HG03045 (cell line): ENCODE measurements at regions not wholly inside any gene's neighbourhood (a gene's known extent, or its start where the extent isn't known, plus 50 kb on each side); places are given as distances from the start of the nearest gene placed in this dataset.

Experiments
- ATAC-seq: cut with Tn5 transposase; IDR thresholded peaks from one replicate; pipeline ENCODE4 v1.9.1; 2021; ENCODE audit warnings: mild to moderate bottlenecking, moderate library complexity; ENCODE audit not compliant: unreplicated experiment

DNA sequence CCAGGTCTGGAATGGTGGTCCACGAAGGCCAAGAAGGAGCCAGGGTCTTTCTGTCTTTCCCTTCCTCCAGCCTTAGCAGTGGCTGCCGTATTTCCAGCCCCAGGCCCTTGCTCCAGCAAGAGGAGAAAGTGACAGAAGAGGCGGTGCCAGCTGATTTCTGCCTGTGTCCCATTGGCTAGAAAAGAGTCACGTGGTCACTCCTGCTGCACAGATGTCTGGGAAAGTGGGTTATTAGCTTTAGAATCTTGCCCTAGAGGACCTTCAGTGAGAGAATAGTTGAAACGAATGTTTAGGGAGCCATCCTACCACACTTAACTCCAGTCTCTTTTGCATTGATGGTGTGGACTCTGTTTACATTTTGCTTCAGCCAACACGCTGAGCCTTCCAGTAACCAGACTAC, 99.3 kb upstream of the BCOR start:
- ATAC-seq: no peak

DNA sequence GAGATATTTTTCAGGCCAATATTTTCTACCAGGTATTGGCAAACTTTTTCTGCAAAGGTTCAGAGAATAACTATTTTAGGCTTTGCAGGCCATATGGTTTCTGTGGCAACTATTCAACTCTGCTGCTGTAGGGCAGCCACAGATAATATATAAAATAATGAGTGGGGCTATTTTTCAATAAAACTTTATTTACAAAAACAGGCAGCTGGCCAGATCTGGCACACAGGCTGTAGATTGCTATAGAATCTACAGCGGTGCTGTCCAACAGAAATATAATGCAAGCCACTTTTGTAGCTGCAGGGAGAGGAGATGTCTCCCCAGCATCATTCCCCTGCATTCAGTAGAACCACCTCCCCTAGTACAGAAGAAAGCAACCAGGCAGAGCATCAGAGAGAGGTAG, 97.6 kb upstream of the BCOR start:
- no peak for ATAC-seq

DNA sequence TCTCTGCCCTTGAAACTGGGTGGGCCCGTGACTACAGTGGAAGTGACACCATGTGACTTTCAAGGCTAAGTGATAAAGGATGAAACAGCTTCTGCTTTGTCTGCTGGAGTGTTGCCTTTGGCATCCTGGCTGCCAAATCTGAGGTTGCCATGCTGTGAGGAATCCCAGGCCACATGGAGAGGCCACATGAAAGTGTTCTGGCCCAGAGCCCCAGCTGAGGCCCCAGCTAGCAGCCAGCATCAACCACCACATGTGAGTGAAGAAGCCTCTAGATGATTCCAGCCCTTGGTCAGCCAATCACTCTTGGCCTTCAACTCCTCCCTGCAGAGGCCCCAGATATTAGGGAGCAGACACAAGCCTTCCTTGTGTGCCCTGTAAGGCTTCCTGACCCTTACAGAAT, 94.4 kb upstream of the BCOR start:
- no peak for ATAC-seq

DNA sequence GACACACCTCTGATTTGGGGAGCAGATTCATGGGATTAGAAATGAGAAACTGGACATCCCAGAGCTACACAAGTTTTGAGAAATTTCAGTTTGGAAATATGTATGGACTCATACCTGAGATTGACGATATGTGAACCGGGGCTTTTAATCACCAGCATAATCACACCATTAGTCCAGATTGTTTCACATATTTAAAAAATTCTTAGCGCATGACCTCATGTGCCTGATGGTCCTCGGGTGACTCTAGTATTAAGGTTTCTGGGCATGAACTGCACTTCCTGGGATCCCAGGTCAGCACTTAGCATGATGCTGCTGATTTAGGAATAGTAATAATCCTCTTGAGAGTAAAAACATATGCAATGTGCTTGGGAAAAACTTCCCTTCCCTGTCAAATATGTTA, 91.9 kb upstream of the BCOR start:
- ATAC-seq: no peak

DNA sequence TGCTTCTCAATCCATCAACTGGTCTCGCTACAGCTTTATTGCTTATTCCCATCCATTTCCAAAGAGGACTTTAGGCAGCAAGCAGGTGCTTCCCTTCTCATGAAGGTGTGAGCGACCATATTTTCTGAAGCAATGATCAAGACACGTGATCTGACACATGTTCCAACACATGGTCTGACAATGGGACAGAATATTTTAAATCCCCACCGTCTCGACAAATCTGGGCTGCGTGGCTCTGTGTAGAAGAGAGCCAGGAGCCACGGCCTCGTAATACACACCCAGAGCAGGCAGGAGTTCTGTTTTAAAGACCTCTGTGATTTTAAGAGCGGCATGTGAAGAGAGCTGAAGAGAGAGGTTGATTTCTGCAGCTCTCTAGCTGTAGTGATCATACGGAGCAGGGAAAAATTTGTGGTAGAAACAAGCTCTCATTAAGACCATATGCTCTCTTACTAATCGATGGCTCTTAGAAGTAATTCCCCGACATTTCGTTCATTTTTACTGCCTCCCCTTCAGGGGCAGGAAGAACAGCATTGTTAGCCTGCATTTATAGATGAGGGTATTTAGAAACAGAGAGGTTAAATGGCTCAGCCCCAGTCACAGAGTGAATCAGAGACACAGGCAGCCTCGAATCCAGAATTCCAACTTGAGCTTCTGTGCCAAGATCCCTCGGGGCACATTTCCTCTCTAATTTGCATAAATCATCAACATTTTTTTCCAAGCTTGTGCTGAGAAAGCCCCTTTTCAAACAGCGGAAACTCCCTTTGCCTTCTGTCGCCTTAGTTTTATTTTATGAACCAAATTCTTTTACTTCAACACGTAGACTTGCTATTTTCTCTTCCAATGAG, 91.0 kb upstream of the BCOR start:
- ATAC-seq: no peak

DNA sequence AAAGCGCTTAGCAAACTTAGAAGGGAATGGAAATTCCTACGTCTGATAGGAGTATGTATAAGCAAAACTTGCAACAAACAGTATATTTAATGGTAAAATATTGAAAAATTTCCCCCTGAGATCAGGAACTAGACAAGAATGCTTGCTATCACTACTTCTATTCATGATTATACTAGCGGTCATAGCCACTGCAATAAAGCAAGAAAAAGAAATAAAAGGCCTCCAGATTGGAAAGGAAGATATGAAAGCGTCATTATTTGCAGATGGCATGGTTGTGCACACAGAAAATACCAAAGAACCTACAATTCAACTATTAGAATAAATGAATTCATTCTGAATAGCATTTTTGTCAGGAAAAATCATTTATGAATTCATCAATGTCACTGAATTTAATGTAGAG, 87.2 kb upstream of the BCOR start:
- no peak for ATAC-seq

DNA sequence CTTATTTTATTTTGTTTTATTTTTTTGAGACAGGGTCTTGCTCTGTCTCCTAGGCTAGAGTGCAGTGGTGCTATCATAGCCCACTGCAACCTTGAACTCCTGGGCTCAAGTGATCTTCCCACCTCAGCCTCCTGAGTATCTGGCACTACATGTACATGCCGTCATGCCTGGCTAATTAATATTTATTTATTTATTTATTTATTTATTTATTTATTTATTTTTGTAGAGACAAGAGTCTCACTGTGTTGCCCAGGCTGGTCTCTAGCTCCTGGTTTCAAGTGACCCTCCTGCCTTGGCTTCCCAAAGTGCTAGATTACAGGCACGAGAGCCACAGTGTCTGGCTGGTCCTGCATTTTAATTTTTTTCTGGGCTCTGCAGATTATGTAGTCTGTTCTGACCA, 84.9 kb upstream of the BCOR start:
- ATAC-seq: no peak

DNA sequence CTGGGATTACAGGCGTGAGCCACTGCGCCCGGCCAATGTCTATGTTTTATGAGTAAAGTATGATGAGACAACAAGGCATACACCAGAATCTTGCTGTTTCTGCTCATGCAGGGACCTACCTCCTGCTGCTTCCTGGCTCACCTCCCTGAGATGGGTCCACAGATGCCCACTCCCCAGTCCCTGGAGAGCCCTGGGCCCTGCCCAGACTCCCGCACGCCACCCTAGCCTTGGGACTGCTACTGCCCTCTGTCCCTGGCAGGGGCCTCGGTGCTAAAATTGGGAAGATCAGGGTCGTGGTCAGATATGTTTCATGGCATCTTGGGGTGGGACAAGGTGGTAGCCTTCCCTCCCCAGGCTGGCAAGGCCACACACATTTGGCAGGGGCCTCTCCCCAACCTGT, 84.3 kb upstream of the BCOR start:
- ATAC-seq: no peak

DNA sequence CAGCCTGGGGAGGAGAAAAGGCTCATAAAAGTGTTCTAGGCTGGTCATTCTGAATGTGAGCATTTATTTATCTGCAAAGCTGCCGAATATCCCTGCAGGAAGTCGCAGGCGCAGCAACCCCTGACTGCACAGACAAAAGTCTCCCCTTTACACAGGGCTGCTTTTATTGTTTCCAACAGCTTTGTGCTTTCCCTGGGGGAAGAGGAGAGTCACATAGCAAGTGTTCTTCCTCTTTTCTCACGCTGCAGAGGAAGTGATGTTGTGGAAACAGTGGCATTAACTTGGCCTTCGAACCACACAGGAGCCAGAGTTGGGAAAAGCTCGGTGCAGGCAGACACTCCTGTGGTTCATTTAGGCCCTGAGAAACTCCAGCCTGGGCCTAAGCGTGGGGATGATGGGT, 81.5 kb upstream of the BCOR start:
- ATAC-seq: no peak

DNA sequence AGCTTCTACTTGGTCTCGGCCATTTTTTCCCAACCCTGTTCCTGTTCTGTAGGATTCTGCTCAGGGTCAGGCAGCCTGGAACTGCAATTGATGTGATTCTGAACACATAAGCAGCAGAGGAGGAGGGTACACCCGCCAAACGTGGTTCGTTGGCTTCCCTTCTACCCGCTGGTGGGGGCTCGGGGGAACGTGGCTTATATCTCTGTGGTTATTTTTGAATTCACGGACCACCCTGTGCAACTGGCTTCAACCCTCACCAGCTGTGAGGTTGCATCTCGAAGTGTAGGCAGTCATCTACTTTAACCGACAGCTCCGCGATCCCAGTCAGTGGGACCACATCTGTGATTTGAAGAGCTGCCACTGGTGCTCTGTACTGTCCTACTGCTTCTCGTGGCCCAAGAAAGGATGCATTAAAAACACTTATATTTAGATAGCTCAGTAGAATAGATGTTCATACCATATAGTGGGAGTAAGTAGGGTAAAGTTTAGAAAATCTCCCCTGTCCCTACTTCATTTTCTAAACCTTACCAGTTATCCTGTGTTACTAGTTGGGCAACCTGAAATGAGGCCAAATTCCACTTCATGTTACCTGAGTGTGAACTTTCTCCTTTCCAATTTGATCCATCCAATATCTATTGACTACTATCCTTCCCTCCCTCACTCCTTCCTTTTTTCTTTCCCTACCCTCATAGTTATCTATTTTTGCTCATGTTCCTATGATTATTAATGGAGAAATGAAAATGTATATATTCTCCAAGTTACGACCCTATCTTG, 80.4 kb upstream of the BCOR start:
- no peak for ATAC-seq

DNA sequence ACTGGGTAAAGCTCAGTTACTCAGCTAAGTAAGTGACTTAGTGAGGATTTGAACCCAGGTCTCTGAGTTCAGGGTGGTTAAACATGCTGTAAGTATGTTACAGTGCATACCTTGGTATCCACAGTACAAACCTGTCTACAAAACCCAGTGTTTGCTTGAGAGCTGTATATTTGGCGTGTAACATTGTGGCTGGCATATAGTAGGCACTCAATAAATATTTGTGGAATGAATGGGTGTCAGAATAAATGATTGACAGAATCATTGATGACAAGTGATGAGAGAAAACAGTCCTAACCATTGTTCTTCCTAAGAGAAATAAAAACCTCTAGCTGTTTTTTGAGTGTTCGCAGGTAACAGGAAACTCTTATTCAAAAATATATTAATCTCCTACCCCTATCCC, 79.7 kb upstream of the BCOR start:
- ATAC-seq: no peak

DNA sequence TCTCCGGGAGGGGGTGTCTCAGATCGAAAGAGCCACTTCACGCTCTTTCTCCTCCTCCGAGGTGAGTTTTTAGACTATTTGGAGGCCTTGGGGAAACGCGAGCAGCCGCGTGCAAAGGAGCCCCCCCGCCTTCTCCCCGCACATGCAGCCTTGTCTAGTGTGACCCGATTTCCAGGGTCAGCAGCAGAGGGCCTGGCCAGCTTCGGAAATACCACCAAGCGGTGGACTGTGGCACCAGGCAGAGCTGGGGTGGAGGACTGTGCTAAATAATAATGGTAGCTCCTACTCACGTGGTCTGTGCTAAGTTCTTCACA, 79.3 kb upstream of the BCOR start:
- no peak for ATAC-seq

DNA sequence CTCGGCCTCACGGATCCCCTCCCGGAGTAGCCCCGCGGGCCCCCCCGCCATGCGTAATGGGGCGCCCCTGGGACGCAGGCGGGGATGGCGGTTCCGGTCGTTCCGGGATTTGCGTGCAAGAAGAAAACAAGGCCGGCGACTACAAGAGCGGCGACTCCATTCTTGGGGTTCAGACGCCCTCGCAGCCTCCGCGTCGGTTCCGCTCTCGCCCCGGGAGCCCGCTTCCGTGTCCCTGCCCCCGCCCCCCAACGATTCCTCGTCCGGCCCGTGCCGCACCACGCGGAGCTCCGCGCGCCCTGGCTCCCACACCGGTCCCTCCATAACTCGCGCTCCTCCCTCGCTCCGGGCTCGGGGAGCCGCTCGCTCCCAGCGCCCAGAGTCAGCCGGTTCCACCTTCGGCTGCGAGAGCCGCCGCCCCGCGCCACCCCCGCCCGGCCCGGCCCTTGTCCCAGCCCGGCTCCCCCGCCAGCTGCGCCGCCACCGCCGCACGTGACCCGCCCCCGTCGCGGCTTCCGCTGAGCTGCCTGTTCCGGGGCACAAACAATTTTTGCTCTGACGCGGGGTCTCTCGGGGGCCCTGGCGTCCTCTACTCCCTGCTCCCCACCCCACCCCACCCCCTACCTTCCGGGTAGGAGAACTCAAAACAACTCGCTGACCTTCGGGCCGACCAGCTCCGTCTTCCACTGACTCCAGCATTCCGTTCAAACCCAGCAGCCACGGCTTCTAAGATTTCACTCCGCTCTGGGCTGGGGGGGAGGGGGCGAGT, 78.8 kb upstream of the BCOR start:
- no peak for ATAC-seq

DNA sequence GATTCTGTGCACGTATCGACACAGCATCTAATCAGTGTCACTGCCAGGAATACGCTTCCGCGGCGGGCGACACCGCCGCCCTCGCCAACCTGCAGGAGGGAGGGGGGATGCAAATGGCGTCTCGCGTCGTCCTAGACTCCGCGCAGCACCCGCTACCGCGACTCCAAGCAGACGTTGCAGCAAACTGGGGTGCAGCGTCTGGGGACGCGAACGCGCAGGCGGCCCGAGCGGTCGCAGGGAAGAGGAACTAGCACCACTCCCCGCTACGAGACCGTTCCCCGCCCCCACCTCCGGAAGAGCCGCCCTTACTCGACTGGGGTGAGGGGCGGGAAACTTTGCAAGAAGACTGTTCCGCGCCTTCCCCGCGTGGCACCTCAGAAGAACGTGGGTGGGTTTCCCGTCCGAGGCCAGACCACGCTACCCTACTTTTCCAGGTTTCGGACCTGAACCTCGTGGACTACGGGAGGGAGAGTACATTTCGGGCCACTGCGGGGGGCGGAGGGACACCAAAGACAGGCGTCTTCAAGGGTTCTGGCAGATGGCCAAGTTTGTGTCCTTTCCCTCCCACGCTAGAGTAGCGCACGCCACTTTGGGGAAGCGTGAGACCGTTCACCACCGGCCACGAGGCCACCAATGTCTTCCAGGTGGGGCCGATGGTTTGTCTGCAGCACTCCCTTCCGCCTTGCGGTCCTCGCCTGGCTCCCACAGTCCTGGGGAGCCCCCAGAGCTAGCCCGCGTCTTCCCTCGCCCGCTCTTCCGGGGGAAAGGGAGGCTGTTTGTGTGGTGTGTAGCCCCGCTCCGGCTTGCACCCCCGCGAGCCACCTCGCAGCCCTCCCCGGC, 78.0 kb upstream of the BCOR start:
- ATAC-seq: no peak

DNA sequence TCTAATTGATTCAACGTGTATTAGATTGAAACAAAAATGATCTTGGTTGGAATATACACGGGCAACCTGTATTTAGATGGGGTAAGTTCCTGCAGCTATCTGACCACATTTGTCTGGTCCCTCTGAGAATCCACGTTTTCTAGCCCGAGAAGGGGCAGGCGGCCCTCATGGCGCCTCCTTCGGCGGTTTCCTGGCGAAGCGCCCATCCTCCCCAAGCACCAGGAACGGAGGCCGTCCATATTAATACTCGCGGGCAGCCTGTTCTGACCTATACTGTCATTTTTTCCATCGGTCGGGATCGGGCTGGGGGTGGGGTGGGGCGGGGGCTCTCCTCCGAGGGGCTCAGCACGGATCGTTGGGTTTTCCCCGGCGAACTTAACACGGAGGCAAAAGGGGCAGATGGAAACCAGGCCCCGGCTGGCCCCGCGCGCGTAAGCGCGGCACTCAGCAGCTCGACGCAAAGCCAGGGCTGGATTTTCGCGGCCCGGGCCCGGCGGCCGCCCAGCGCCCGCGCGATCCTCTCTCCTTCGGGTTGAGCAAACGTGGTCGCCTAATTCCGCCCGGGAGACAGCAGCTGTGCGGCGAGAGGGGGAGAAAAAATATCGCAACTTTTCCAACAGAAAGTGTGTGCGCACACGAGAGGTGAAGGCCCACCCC, 77.2 kb upstream of the BCOR start:
- no peak for ATAC-seq

DNA sequence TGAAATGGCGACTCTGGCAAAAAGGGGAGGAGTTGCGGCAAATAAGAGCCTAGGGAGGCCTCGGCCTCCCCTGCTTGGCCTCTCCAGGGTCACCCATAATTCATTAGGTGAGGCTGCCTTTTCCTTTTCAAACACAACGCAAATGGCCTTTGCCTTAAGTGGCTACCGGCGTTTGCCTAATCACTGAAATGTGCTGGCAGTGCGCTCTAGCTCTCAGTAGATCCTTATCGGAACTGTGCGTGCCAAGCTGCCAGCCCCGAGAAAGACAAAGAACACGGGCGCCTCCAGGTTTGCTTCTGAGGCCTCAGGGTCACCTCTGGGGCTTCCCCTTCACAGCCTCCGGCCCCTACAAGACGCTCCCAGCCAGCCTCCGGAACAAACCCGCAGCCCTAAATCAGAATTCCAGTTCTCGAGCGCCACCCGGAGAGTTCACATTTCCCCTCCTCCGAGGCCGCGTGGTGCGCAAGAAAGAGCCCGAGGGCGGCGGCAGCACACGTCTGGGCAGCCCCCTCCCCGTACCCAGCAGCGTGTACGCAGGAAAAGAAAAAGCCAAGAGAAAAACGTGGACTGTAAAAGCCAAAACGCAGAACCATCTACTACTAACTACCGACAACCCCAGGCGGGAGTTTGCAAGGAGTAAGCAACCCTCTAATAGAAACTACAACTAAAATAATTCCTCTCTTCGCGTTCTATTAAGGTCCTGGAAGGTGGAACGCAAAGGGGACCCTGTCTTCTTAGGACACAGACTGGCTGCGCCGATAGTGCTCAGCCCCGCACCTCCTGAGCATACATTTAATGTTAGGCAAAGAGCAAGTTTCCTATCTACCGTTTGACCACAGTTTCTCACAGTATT, 76.5 kb upstream of the BCOR start:
- ATAC-seq: no peak

DNA sequence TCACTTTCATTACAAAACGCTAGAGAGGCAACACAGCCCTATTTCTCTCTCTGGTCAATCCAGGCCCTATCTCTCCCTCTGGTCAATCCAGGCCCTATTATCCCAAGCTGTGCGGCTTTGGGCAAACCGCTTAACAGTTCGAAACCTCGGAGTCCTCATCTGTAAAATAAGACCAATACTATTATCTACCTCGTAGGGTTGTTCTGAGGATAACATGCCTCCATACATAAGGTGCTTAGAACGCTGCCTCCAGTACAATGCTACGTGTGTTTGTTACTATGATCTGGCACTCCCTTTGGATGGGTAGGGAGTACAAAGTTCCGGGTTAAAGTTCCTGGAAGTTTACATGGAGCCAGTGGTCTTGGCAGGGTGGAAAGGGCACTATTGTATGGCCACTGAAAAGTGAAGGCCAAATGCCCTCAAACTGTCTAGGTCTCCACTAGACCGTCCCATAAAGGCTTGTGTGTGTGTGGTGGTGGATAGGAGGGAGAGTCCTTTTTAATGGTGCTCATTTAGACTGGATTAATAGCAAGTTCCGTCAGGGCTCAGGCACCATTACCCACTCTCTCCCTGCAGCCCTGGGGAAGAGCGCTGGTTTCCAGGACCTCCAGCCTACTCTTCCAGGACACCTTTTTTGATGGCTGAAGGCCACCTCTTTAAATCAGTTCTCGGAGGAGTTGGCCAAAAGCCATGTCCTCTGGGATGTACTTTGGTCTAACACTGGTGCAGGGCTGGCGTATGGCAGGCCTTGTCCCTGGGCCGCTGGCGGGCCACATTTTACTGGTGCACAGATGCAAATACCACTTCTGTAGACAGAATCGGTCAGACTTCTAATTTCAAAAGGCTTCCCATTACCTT, 75.6 kb upstream of the BCOR start:
- no peak for ATAC-seq

DNA sequence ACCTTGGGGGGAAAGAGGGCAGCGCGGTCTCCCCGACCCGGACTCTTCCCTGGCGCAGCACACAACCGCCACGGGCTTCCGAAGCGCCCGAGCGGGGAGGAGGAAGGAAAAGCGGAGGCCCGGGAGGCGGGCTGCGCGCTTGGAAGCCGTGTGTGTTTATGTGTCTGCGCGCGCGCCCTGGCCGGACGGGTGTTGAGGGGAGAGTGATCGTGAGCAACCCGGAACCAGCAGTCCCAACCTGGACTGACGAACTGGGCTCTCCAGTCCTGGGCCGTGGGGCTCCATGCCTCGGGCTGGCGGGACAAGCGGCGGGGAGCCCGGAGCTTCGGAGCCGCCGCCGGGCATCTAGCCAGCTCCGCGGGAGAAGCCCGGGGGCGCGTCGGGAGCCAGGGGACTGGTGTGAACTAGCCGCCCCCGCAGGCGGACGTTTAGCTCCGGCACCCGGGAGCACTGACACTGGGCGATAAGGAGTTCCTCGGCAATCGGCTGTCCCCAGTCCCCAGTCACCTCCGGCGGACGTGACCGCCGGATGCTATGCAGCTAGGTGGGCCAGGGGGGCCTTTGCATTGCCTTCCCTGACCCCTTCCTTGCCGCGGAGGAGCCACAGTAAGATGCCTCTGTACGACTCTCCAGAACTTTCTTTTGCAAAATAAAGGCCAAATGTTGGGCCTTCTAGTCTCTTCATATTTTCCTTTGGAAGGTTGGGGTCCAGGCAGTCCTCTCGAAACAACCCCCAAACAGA, 74.8 kb upstream of the BCOR start:
- no peak for ATAC-seq
